ENCODE measurements at regions not wholly inside any gene's neighbourhood (a gene's known extent, or its start where the extent isn't known, plus 50 kb on each side); places are given as distances from the start of the nearest gene placed in this dataset.
A peak's percentile ranks its signal among the peaks of the same experiment; 100 is the strongest.
"Not testable (repeated sequence)": the region's sequence is repeated elsewhere in the genome, so short reads cannot be mapped to it uniquely, and the experiment has no call there.

GRCh38 chr5:96297867-96298266, 135.2 kb downstream of the PCSK1 start:
- ATAC-seq (ENCODE audit: insufficient number of reproducible peaks, low FRiP score, low read depth) (no peak), DNase-seq (ENCODE audit: low spot score) (no peak)
- TF ChIP-seq CTCF (IDR thresholded peaks at IDR 0.05) = no peak

GRCh38 chr5:96297290-96297689, 135.8 kb downstream of the PCSK1 start:
- no peaks in the 10 kb centered on the region for H3K27me3 ChIP-seq (replicated peaks; ENCODE audit: insufficient read depth)
- no peak overlapping the region for H3K4me3 ChIP-seq
- ATAC-seq (ENCODE audit: insufficient number of reproducible peaks, low FRiP score, low read depth) (no peak), DNase-seq (ENCODE audit: low spot score) (no peak)
- no peaks in the 10 kb centered on the region for H3K36me3 ChIP-seq
- TF ChIP-seq CTCF (IDR thresholded peaks at IDR 0.05) = no peak
- H3K4me1 ChIP-seq (ENCODE audit: control insufficient read depth in 1 of 2, low read depth in 2 of 2) = peaks cover 19 to 44% of the 10 kb centered on the region in 2 donors
- peak overlapping the region; percentile 35 to 58 for H3K27ac ChIP-seq
- no peaks in the 10 kb centered on the region for H3K9me3 ChIP-seq

More at GRCh38 chr5:96297867-96298266, 135.2 kb downstream of the PCSK1 start:
- H3K36me3 ChIP-seq = no peaks in the 10 kb centered on the region
- H3K4me1 ChIP-seq (ENCODE audit: control insufficient read depth in 1 of 2, low read depth in 2 of 2) = peaks cover 19 to 44% of the 10 kb centered on the region in 2 donors
- no peaks in the 10 kb centered on the region for H3K9me3 ChIP-seq
- no peak overlapping the region for H3K4me3 ChIP-seq
- H3K27ac ChIP-seq = peak overlapping the region; percentile 42 to 58
- no peaks in the 10 kb centered on the region for H3K27me3 ChIP-seq (replicated peaks; ENCODE audit: insufficient read depth)

- DNase-seq (ENCODE audit: low spot score) = no peak
- Histone ChIP-seq H3K4me1 (ENCODE audit: control insufficient read depth in 1 of 2, low read depth in 2 of 2) (peaks cover 19 to 44% of the 10 kb centered on the region in 2 donors), H3K9me3 (no peaks in the 10 kb centered on the region), H3K4me3 (no peak overlapping the region), H3K27ac (peak overlapping the region; percentile 37 to 64), H3K36me3 (no peaks in the 10 kb centered on the region), H3K27me3 (replicated peaks; ENCODE audit: insufficient read depth) (no peaks in the 10 kb centered on the region)
- TF ChIP-seq CTCF (IDR thresholded peaks at IDR 0.05) = no peak
- ATAC-seq (ENCODE audit: insufficient number of reproducible peaks, low FRiP score, low read depth) = no peak
Observed at GRCh38 chr5:96294884-96295202, 138.2 kb downstream of the PCSK1 start.

GRCh38 chr5:96293966-96294883, 138.8 kb downstream of the PCSK1 start:
- ATAC-seq (ENCODE audit: insufficient number of reproducible peaks, low FRiP score, low read depth) = no peak
- TF ChIP-seq CTCF (IDR thresholded peaks at IDR 0.05) = no peak
- H3K36me3 ChIP-seq = no peaks in the 10 kb centered on the region
- H3K9me3 ChIP-seq = no peaks in the 10 kb centered on the region
- H3K4me1 ChIP-seq (ENCODE audit: control insufficient read depth in 1 of 2, low read depth in 2 of 2) = peaks cover 19 to 44% of the 10 kb centered on the region in 2 donors
- H3K27ac ChIP-seq = peak overlapping the region; percentile 37 to 64
- no peaks in the 10 kb centered on the region for H3K27me3 ChIP-seq (replicated peaks; ENCODE audit: insufficient read depth)
- no peak overlapping the region for H3K4me3 ChIP-seq
- no peak for DNase-seq (ENCODE audit: low spot score)

GRCh38 chr5:96292582-96293247, 140.3 kb downstream of the PCSK1 start:
- no peak overlapping the region for H3K27ac ChIP-seq
- no peaks in the 10 kb centered on the region for H3K36me3 ChIP-seq
- no peak overlapping the region for H3K4me3 ChIP-seq
- H3K9me3 ChIP-seq = no peaks in the 10 kb centered on the region
- no peak for DNase-seq (ENCODE audit: low spot score)
- H3K4me1 ChIP-seq (ENCODE audit: control insufficient read depth in 1 of 2, low read depth in 2 of 2) = peaks cover 11 to 39% of the 10 kb centered on the region in 2 donors
- no peaks in the 10 kb centered on the region for H3K27me3 ChIP-seq (replicated peaks; ENCODE audit: insufficient read depth)
- no peak for ATAC-seq (ENCODE audit: insufficient number of reproducible peaks, low FRiP score, low read depth)
- TF ChIP-seq CTCF (IDR thresholded peaks at IDR 0.05) = no peak

GRCh38 chr5:96289287-96289686, 143.8 kb downstream of the PCSK1 start:
- ATAC-seq (ENCODE audit: insufficient number of reproducible peaks, low FRiP score, low read depth); H3K27ac ChIP-seq: not testable (repeated sequence)

More at GRCh38 chr5:96289287-96289686, 143.8 kb downstream of the PCSK1 start:
- H3K4me1 ChIP-seq (ENCODE audit: control insufficient read depth in 1 of 2, low read depth in 2 of 2) = peaks cover 3 to 16% of the 10 kb centered on the region in 2 donors
- not testable (repeated sequence) for H3K27me3 ChIP-seq (replicated peaks; ENCODE audit: insufficient read depth); H3K36me3 ChIP-seq; H3K9me3 ChIP-seq; DNase-seq (ENCODE audit: low spot score); H3K4me3 ChIP-seq

Measured in thoracic aorta (tissue), 2 donors.